ENCODE measurements at regions not wholly inside any gene's neighbourhood (a gene's known extent, or its start where the extent isn't known, plus 50 kb on each side); places are given as distances from the start of the nearest gene placed in this dataset.

DNA sequence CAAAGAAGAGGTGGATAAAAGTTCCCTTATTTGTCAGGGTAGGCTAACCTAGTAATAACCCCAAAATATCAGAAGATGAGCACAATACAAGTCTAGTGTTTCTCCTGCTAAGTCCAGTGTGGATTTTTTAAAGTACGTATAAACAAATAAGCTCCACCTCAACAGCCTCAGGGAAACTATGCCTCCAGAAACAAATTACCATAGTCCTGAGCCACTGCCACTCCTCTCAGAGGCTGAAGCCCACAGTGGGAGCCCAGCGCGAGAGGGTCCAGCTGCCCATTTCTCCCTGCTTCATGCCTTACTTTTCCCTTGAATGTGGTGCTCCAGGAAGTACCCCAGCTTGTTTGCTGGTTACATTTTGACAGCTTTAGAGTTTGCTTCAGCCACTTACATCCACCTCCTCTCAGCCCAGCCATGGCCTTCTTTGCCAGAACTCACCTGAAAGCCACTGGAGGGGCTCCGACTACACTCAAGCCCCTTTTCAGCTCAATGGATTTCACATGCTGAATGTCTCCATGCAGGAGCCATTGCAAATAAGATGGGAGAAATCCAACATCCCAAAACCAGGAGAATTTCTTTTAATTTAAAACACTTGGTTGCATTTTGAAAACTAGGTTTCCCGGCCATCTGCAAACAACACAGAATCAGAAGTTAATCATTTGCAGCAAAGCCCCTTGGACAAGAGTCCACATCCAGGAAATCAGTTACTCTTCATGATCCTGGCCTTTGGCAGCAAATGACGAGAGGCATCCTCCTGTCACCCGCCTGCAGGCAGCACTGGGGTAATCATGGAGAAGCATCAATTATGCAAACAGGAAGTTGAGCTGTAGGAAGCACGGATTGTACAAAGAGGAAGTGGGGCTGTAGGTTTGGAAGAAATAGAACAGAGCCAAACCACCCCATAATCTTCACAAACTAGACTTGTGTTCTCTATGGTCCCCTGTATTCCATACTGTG lies 138.1 kb downstream of the HERPUD2 start:
- no peak overlapping the region for H2AFZ ChIP-seq (ENCODE audit: low read depth, low read length)
- H3K9me3 ChIP-seq (ENCODE audit: insufficient read depth, low read depth, low read length) = no peaks in the 10 kb centered on the region
- Mint-ChIP-seq H3K36me3 (ENCODE audit: low read depth, unreplicated experiment) (no peaks in the 10 kb centered on the region), H3K27me3 (ENCODE audit: low read depth, unreplicated experiment) (peaks cover 7% of the 10 kb centered on the region), H3K9me3 (ENCODE audit: unreplicated experiment) (peaks cover 2% of the 10 kb centered on the region), H3K27ac (ENCODE audit: unreplicated experiment) (no peak overlapping the region), H3K4me3 (ENCODE audit: unreplicated experiment) (no peak overlapping the region), H3K4me1 (ENCODE audit: low read depth, unreplicated experiment) (no peaks in the 10 kb centered on the region)
- no peak overlapping the region for H3K27ac ChIP-seq (ENCODE audit: low read depth, low read length)
- no peak overlapping the region for H3K4me3 ChIP-seq (ENCODE audit: insufficient read depth, low read depth, low read length)
- no peak for DNase-seq (ENCODE audit: low read depth)
- TF ChIP-seq, protein P1, sequence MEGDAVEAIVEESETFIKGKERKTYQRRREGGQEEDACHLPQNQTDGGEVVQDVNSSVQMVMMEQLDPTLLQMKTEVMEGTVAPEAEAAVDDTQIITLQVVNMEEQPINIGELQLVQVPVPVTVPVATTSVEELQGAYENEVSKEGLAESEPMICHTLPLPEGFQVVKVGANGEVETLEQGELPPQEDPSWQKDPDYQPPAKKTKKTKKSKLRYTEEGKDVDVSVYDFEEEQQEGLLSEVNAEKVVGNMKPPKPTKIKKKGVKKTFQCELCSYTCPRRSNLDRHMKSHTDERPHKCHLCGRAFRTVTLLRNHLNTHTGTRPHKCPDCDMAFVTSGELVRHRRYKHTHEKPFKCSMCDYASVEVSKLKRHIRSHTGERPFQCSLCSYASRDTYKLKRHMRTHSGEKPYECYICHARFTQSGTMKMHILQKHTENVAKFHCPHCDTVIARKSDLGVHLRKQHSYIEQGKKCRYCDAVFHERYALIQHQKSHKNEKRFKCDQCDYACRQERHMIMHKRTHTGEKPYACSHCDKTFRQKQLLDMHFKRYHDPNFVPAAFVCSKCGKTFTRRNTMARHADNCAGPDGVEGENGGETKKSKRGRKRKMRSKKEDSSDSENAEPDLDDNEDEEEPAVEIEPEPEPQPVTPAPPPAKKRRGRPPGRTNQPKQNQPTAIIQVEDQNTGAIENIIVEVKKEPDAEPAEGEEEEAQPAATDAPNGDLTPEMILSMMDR (IDR thresholded peaks at IDR 0.05; ENCODE audit: insufficient read depth, low read depth, low read length) = no peak
- no peak for TF ChIP-seq EZH2 (IDR thresholded peaks at IDR 0.05; ENCODE audit: insufficient read depth, low read length)
- peaks cover 3% of the 10 kb centered on the region for H3K27me3 ChIP-seq (ENCODE audit: insufficient read depth, low read length)
- H3K4me1 ChIP-seq (ENCODE audit: insufficient read depth, low read length) = no peaks in the 10 kb centered on the region
- no peaks in the 10 kb centered on the region for H4K20me1 ChIP-seq (ENCODE audit: insufficient read depth, low read length)
- FAIRE-seq = no peak
- H3K79me2 ChIP-seq (ENCODE audit: insufficient read depth, low read length) = no peaks in the 10 kb centered on the region
- H3K36me3 ChIP-seq (ENCODE audit: insufficient read depth, low read length) = no peaks in the 10 kb centered on the region
- H3K9ac ChIP-seq (ENCODE audit: low read length) = no peak overlapping the region
- H3K4me2 ChIP-seq (ENCODE audit: low read length) = no peak overlapping the region

DNA sequence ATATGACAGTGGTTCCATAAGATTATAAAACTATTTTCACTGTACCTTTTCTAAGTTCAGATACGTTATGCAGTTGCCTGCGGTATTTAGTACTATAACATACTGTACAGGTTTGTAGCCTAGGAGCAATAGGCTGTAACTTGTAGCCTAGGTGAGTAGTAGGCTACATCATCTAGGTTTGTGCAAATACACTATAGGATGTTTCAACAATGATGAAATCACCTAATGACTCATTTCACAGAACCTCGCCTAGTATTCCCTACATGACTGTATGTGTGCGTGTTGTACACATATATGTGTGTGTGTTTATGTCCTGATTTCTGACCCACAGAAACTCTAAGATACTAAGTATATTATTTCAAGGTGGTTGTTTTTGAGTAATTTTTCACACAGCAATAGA lies 139.0 kb downstream of the HERPUD2 start:
- H3K4me3 ChIP-seq (ENCODE audit: insufficient read depth, low read depth, low read length) = no peak overlapping the region
- H3K9ac ChIP-seq (ENCODE audit: low read length) = no peak overlapping the region
- H3K4me1 ChIP-seq (ENCODE audit: insufficient read depth, low read length) = no peaks in the 10 kb centered on the region
- no peak overlapping the region for H3K27ac ChIP-seq (ENCODE audit: low read depth, low read length)
- FAIRE-seq (no peak), DNase-seq (ENCODE audit: low read depth) (no peak)
- no peak overlapping the region for H3K4me2 ChIP-seq (ENCODE audit: low read length)
- Mint-ChIP-seq H3K27ac (ENCODE audit: unreplicated experiment) (no peak overlapping the region), H3K4me1 (ENCODE audit: low read depth, unreplicated experiment) (no peaks in the 10 kb centered on the region), H3K27me3 (ENCODE audit: low read depth, unreplicated experiment) (peaks cover 7% of the 10 kb centered on the region), H3K36me3 (ENCODE audit: low read depth, unreplicated experiment) (no peaks in the 10 kb centered on the region), H3K9me3 (ENCODE audit: unreplicated experiment) (peaks cover 2% of the 10 kb centered on the region), H3K4me3 (ENCODE audit: unreplicated experiment) (no peak overlapping the region)
- H4K20me1 ChIP-seq (ENCODE audit: insufficient read depth, low read length) = no peaks in the 10 kb centered on the region
- H3K27me3 ChIP-seq (ENCODE audit: insufficient read depth, low read length) = peaks cover 3% of the 10 kb centered on the region
- TF ChIP-seq, protein P1 (IDR thresholded peaks at IDR 0.05; ENCODE audit: insufficient read depth, low read depth, low read length) = no peak
- TF ChIP-seq EZH2 (IDR thresholded peaks at IDR 0.05; ENCODE audit: insufficient read depth, low read length) = no peak
- H3K9me3 ChIP-seq (ENCODE audit: insufficient read depth, low read depth, low read length) = no peaks in the 10 kb centered on the region
- H3K79me2 ChIP-seq (ENCODE audit: insufficient read depth, low read length) = no peaks in the 10 kb centered on the region
- H2AFZ ChIP-seq (ENCODE audit: low read depth, low read length) = no peak overlapping the region
- no peaks in the 10 kb centered on the region for H3K36me3 ChIP-seq (ENCODE audit: insufficient read depth, low read length)

DNA sequence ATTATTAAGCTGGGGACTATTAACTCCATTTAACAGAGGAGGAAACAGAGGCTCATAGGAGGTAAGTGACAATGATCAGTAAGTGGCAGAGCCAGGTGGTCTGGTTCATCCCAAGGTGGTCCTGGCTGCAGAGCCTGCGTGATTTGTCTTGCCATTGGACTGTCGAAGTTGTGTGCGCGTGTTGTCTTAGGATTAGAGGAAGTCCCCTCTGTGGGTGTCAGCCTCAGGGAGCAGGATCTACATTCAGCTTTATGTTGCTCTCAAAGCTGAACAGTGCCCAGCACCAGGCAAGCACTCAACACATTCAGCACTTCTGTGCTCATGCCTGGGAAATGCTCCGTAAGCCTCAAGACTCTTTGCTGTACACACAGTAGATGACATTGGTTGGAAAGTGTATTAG lies 139.5 kb downstream of the HERPUD2 start:
- Histone ChIP-seq H3K9me3 (ENCODE audit: insufficient read depth, low read depth, low read length) (no peaks in the 10 kb centered on the region), H4K20me1 (ENCODE audit: insufficient read depth, low read length) (no peaks in the 10 kb centered on the region), H3K79me2 (ENCODE audit: insufficient read depth, low read length) (no peaks in the 10 kb centered on the region), H3K9ac (ENCODE audit: low read length) (no peak overlapping the region), H3K4me3 (ENCODE audit: insufficient read depth, low read depth, low read length) (no peak overlapping the region), H3K4me1 (ENCODE audit: insufficient read depth, low read length) (no peaks in the 10 kb centered on the region), H3K27me3 (ENCODE audit: insufficient read depth, low read length) (peaks cover 3% of the 10 kb centered on the region), H2AFZ (ENCODE audit: low read depth, low read length) (no peak overlapping the region), H3K36me3 (ENCODE audit: insufficient read depth, low read length) (no peaks in the 10 kb centered on the region), H3K27ac (ENCODE audit: low read depth, low read length) (no peak overlapping the region), H3K4me2 (ENCODE audit: low read length) (no peak overlapping the region)
- DNase-seq (ENCODE audit: low read depth) (no peak), FAIRE-seq (no peak)
- TF ChIP-seq, protein P1 (IDR thresholded peaks at IDR 0.05; ENCODE audit: insufficient read depth, low read depth, low read length) = no peak
- TF ChIP-seq EZH2 (IDR thresholded peaks at IDR 0.05; ENCODE audit: insufficient read depth, low read length) = no peak
- H3K4me1 Mint-ChIP-seq (ENCODE audit: low read depth, unreplicated experiment) = no peaks in the 10 kb centered on the region
- H3K9me3 Mint-ChIP-seq (ENCODE audit: unreplicated experiment) = peaks cover 2% of the 10 kb centered on the region
- peaks cover 7% of the 10 kb centered on the region for H3K27me3 Mint-ChIP-seq (ENCODE audit: low read depth, unreplicated experiment)
- no peak overlapping the region for H3K27ac Mint-ChIP-seq (ENCODE audit: unreplicated experiment)
- no peak overlapping the region for H3K4me3 Mint-ChIP-seq (ENCODE audit: unreplicated experiment)
- no peaks in the 10 kb centered on the region for H3K36me3 Mint-ChIP-seq (ENCODE audit: low read depth, unreplicated experiment)
